ENCODE measurements at regions not wholly inside any gene's neighbourhood (a gene's known extent, or its start where the extent isn't known, plus 50 kb on each side); places are given as distances from the start of the nearest gene placed in this dataset.

DNA sequence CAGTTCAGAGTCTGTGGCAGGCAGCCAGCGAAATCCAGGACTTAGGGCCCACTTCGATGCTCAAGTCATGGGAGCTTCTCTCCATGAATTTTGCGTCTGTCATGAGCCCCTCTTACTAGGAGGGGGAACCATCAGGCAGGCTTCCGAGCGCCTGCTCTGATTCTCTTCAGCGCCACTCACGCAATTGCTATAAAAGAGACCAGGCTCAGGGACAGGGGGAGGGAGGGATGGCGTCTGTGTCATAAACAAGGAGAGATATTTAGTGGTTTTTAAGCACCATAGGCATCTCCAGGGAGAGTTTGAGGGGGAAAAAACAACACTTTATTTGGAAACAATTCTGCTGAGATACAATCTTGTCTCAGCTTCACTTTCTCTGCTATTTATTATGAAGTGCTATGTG is 60.6 kb downstream of the NAV1 start:
- WGBS, 2 experiments (ENCODE audit: extremely low coverage in 1 of 2, insufficient coverage in 1 of 2, insufficient read length in 1 of 2, insufficient replicate concordance in 2 of 2, low coverage in 1 of 2, low lambda C conversion rate in 2 of 2, missing lambda C conversion rate in 1 of 2): 96% methylated on average over 8 of the region's 8 CpGs; no CpG with 5 or more reads in 1 of the 2 experiments
- Histone ChIP-seq H2BK5ac (ENCODE audit: low read depth, low read length) (no peak overlapping the region), H4K20me1 (replicated peaks in 1 of 2; ENCODE audit: control insufficient read depth in 1 of 2, insufficient read depth in 2 of 2, low read length in 2 of 2) (no peaks in the 10 kb centered on the region), H4K91ac (replicated peaks; ENCODE audit: insufficient read length, low read length) (no peak overlapping the region), H2AK5ac (ENCODE audit: low read depth, low read length) (no peak overlapping the region), H3K36me3 (ENCODE audit: control insufficient read depth in 2 of 4, insufficient read depth in 4 of 4, low read length in 3 of 4) (no peaks in the 10 kb centered on the region), H2BK120ac (replicated peaks; ENCODE audit: low read depth, low read length) (no peak overlapping the region), H4K5ac (ENCODE audit: insufficient read length, low read depth, low read length) (no peak overlapping the region), H3K23ac (ENCODE audit: insufficient read length) (no peak overlapping the region), H3K79me1 (ENCODE audit: low read depth, low read length) (no peaks in the 10 kb centered on the region), H4K8ac (ENCODE audit: extremely low read depth, insufficient read depth, low read length) (no peak overlapping the region), H2BK20ac (ENCODE audit: low read length) (no peak overlapping the region), H3K9me3 (ENCODE audit: insufficient read depth in 2 of 2, low read depth in 1 of 2, low read length in 1 of 2) (no peaks in the 10 kb centered on the region), H3K9ac (replicated peaks in 1 of 4; ENCODE audit: extremely low read depth in 1 of 4, low read depth in 3 of 4, low read length in 3 of 4) (no peak overlapping the region), H2BK15ac (ENCODE audit: low read length) (no peak overlapping the region), H3K56ac (replicated peaks; ENCODE audit: insufficient read length, low read depth, low read length) (no peak overlapping the region), H3K14ac (ENCODE audit: insufficient read length) (no peak overlapping the region), H2BK12ac (ENCODE audit: low read depth, low read length) (no peak overlapping the region), H3K27ac (ENCODE audit: low read depth, low read length) (no peak overlapping the region), H3K23me2 (ENCODE audit: low read depth, low read length) (no peaks in the 10 kb centered on the region), H3K27me3 (replicated peaks in 1 of 4; ENCODE audit: control insufficient read depth in 3 of 4, extremely low read depth in 1 of 4, insufficient read depth in 3 of 4, low read length in 3 of 4) (no peaks in the 10 kb centered on the region), H3K4me1 (replicated peaks in 1 of 4; ENCODE audit: control insufficient read depth in 3 of 4, insufficient read depth in 4 of 4, low read length in 3 of 4) (peaks cover 0 to under 1% (median 0%) of the 10 kb centered on the region in 4 experiments; a peak in 3 of 7 replicates), H3K4ac (replicated peaks; ENCODE audit: insufficient read length, low read depth, low read length) (no peak overlapping the region), H3K4me2 (ENCODE audit: insufficient read depth in 1 of 2, low read depth in 2 of 2, low read length in 2 of 2) (no peak overlapping the region), H3K18ac (ENCODE audit: extremely low read depth, low read length) (no peak overlapping the region), H2AFZ (ENCODE audit: low read length) (no peak overlapping the region), H3K79me2 (ENCODE audit: control insufficient read depth in 1 of 2, insufficient read depth in 2 of 2, low read length in 2 of 2) (no peaks in the 10 kb centered on the region), H3K4me3 (ENCODE audit: extremely low read depth in 1 of 4, insufficient read depth in 2 of 4, low read depth in 3 of 4, low read length in 4 of 4) (no peak overlapping the region)
- DNase-seq (ENCODE audit: low read depth in 1 of 2, low spot score in 2 of 2) (no peak), FAIRE-seq (no peak)
- CTCF ChIA-PET (ENCODE audit: partially characterized antibody): interaction anchor here (1.0 to 3.6 kb wide), 9 partner anchors 10 to 107 kb away, joined by 3 to 20 read pairs (median 5); no protein-coding TSS in a partner anchor
- POLR2A ChIA-PET (ENCODE audit: partially characterized antibody): interaction anchor here (0.6 kb wide), 1 partner anchor 1090 kb away, joined by 3 read pairs; no protein-coding TSS in a partner anchor
- TF ChIP-seq JUN (IDR thresholded peaks at IDR 0.05; ENCODE audit: low read depth, low read length) (no peak), BACH1 (IDR thresholded peaks at IDR 0.05; ENCODE audit: low read length) (no peak), EGR1 (IDR thresholded peaks at IDR 0.05; ENCODE audit: borderline replicate concordance, low read depth, low read length) (no peak), RAD21 (IDR thresholded peaks at IDR 0.05 in 1 of 2, conservative IDR thresholded peaks at IDR 0.05 in 1 of 2; ENCODE audit: low read depth in 2 of 2, low read length in 2 of 2) (no peak), RNF2 (IDR thresholded peaks at IDR 0.05; ENCODE audit: borderline replicate concordance, low read depth, low read length, missing control alignments, poor library complexity, severe bottlenecking) (no peak), YY1 (IDR thresholded peaks at IDR 0.05; ENCODE audit: low read depth, low read length) (no peak), TBP (IDR thresholded peaks at IDR 0.05; ENCODE audit: low read depth, low read length) (no peak), FOSL1 (IDR thresholded peaks at IDR 0.05; ENCODE audit: insufficient read depth, low read depth, low read length) (no peak), RBBP5 (IDR thresholded peaks at IDR 0.05; ENCODE audit: borderline replicate concordance, low read depth, low read length) (no peak), SP4 (IDR thresholded peaks at IDR 0.05; ENCODE audit: low read length) (no peak), MAFK (IDR thresholded peaks at IDR 0.05; ENCODE audit: low read depth, low read length) (no peak), GTF2F1 (IDR thresholded peaks at IDR 0.05; ENCODE audit: borderline replicate concordance, low read depth, low read length) (no peak)
- TF ChIP-seq, protein P1, sequence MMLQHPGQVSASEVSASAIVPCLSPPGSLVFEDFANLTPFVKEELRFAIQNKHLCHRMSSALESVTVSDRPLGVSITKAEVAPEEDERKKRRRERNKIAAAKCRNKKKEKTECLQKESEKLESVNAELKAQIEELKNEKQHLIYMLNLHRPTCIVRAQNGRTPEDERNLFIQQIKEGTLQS (IDR thresholded peaks at IDR 0.05; ENCODE audit: insufficient read depth, low read depth, low read length): no peak
- TF ChIP-seq, protein P2, sequence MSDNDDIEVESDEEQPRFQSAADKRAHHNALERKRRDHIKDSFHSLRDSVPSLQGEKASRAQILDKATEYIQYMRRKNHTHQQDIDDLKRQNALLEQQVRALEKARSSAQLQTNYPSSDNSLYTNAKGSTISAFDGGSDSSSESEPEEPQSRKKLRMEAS (IDR thresholded peaks at IDR 0.05): no peak

Measured in H1 (cell line).